Brain microvascular endothelial cell (primary cell): ENCODE measurements at regions not wholly inside any gene's neighbourhood (a gene's known extent, or its start where the extent isn't known, plus 50 kb on each side); places are given as distances from the start of the nearest gene placed in this dataset.

Experiments
- DNase-seq: peaks from one replicate; pipeline ENCODE4 v3.0.0-alpha.2; 2020
- H3K27ac ChIP-seq: fragments of 250-450 bp; sonication (Bioruptor Pico); 2 replicates; pipeline ENCODE4 v1.5.1; 2020; ENCODE audit warnings: mild to moderate bottlenecking, moderate library complexity
- H3K27me3 ChIP-seq: fragments of 250-450 bp; sonication (Bioruptor Pico); replicated peaks from 2 replicates; pipeline ENCODE4 v1.5.1; 2020; ENCODE audit warnings: mild to moderate bottlenecking
- H3K36me3 ChIP-seq: fragments of 250-450 bp; sonication (Bioruptor Pico); replicated peaks from 2 replicates; pipeline ENCODE4 v1.5.1; 2020; ENCODE audit warnings: mild to moderate bottlenecking
- H3K4me3 ChIP-seq: 2 replicates; pipeline ENCODE4 v1.5.1; 2011; ENCODE audit warnings: low read depth, mild to moderate bottlenecking, control low read depth, low read length, moderate library complexity
- CTCF ChIP-seq: IDR thresholded peaks from 2 replicates; pipeline ENCODE4 v1.5.1; 2011; ENCODE audit warnings: low read depth, mild to moderate bottlenecking, moderate library complexity, low read length, control low read depth, inconsistent platforms; ENCODE audit errors: missing control alignments
- in situ Hi-C: cut with HindIII; loops from 2 replicates; pipeline ENCODE4 v1.10.0; 2017; ENCODE audit warnings: low sequenced_read_pairs, low pct_ligation_motif_present

GRCh38 chr6:139597771-139598755 is 223.6 kb upstream of the CITED2 start:
- DNase-seq = peak; percentile 93
- H3K4me3 ChIP-seq = no peak overlapping the region
- no peak for TF ChIP-seq CTCF
- H3K27me3 ChIP-seq = no peaks in the 10 kb centered on the region
- H3K36me3 ChIP-seq = no peaks in the 10 kb centered on the region
- in situ Hi-C loops = no loop called here
- H3K27ac ChIP-seq = peak overlapping the region; percentile 80

- Histone ChIP-seq H3K27me3 (no peaks in the 10 kb centered on the region), H3K4me3 (no peak overlapping the region), H3K27ac (peak overlapping the region; percentile 80), H3K36me3 (no peaks in the 10 kb centered on the region)
- no peak for TF ChIP-seq CTCF
- in situ Hi-C loops = no loop called here
- DNase-seq = no peak
These were observed 222.8 kb upstream of the CITED2 start for GRCh38 chr6:139597087-139597763.

GRCh38 chr6:139595183-139595582 is 220.7 kb upstream of the CITED2 start:
- Histone ChIP-seq H3K4me3 (no peak overlapping the region), H3K36me3 (no peaks in the 10 kb centered on the region), H3K27me3 (no peaks in the 10 kb centered on the region), H3K27ac (no peak overlapping the region)
- no peak for DNase-seq
- in situ Hi-C loops = no loop called here
- no peak for TF ChIP-seq CTCF

- TF ChIP-seq CTCF = no peak
- H3K27me3 ChIP-seq = no peaks in the 10 kb centered on the region
- H3K4me3 ChIP-seq = no peak overlapping the region
- DNase-seq = no peak
- H3K27ac ChIP-seq = no peak overlapping the region
- in situ Hi-C loops = no loop called here
- H3K36me3 ChIP-seq = no peaks in the 10 kb centered on the region
These were observed 220.0 kb upstream of the CITED2 start for GRCh38 chr6:139594333-139594965.

GRCh38 chr6:139593081-139593480 is 218.6 kb upstream of the CITED2 start:
- no peak for DNase-seq
- H3K36me3 ChIP-seq = no peaks in the 10 kb centered on the region
- no peak overlapping the region for H3K4me3 ChIP-seq
- TF ChIP-seq CTCF = no peak
- no peak overlapping the region for H3K27ac ChIP-seq
- H3K27me3 ChIP-seq = no peaks in the 10 kb centered on the region
- in situ Hi-C loops = no loop called here
